ENCODE measurements at regions not wholly inside any gene's neighbourhood (a gene's known extent, or its start where the extent isn't known, plus 50 kb on each side); places are given as distances from the start of the nearest gene placed in this dataset.

- Histone ChIP-seq H3K27me3 (replicated peaks) (no peaks in the 10 kb centered on the region), H3K36me3 (replicated peaks) (no peaks in the 10 kb centered on the region), H3K4me3 (ENCODE audit: low read depth, low read length) (no peak overlapping the region), H3K27ac (no peak overlapping the region)
- in situ Hi-C loops (cut with HindIII; ENCODE audit: low pct_ligation_motif_present, low sequenced_read_pairs): loop anchor here (25.0 kb wide), 1 partner anchor 392 kb away; the partner anchor contains the start of gene FUT8
- TF ChIP-seq CTCF (IDR thresholded peaks at IDR 0.05; ENCODE audit: low read depth, low read length, missing control alignments): no peak
- DNase-seq: no peak
Observed at GRCh38 chr14:65804439-65805112, 392.0 kb downstream of the FUT8 start.

GRCh38 chr14:65805113-65805473, 392.6 kb downstream of the FUT8 start:
- Histone ChIP-seq H3K27me3 (replicated peaks) (no peaks in the 10 kb centered on the region), H3K27ac (no peak overlapping the region), H3K36me3 (replicated peaks) (no peaks in the 10 kb centered on the region), H3K4me3 (ENCODE audit: low read depth, low read length) (no peak overlapping the region)
- TF ChIP-seq CTCF (IDR thresholded peaks at IDR 0.05; ENCODE audit: low read depth, low read length, missing control alignments): no peak
- no peak for DNase-seq
- in situ Hi-C loops (cut with HindIII; ENCODE audit: low pct_ligation_motif_present, low sequenced_read_pairs): loop anchor here (25.0 kb wide), 1 partner anchor 393 kb away; the partner anchor contains the start of gene FUT8

- in situ Hi-C loops (cut with HindIII; ENCODE audit: low pct_ligation_motif_present, low sequenced_read_pairs): loop anchor here (25.0 kb wide), 1 partner anchor 396 kb away; the partner anchor contains the start of gene FUT8
- H3K36me3 ChIP-seq (replicated peaks): no peaks in the 10 kb centered on the region
- no peak overlapping the region for H3K27ac ChIP-seq
- no peaks in the 10 kb centered on the region for H3K27me3 ChIP-seq (replicated peaks)
- no peak for TF ChIP-seq CTCF (IDR thresholded peaks at IDR 0.05; ENCODE audit: low read depth, low read length, missing control alignments)
- no peak for DNase-seq
- H3K4me3 ChIP-seq (ENCODE audit: low read depth, low read length): no peak overlapping the region
Observed at GRCh38 chr14:65808390-65808789, 395.9 kb downstream of the FUT8 start.

- Histone ChIP-seq H3K4me3 (ENCODE audit: low read depth, low read length) (no peak overlapping the region), H3K36me3 (replicated peaks) (no peaks in the 10 kb centered on the region), H3K27me3 (replicated peaks) (no peaks in the 10 kb centered on the region), H3K27ac (no peak overlapping the region)
- in situ Hi-C loops (cut with HindIII; ENCODE audit: low pct_ligation_motif_present, low sequenced_read_pairs): loop anchor here (25.0 kb wide), 1 partner anchor 398 kb away; the partner anchor contains the start of gene FUT8
- TF ChIP-seq CTCF (IDR thresholded peaks at IDR 0.05; ENCODE audit: low read depth, low read length, missing control alignments): no peak
- DNase-seq: no peak
Observed at GRCh38 chr14:65810322-65810721, 397.8 kb downstream of the FUT8 start.

GRCh38 chr14:65813760-65814384, 401.3 kb downstream of the FUT8 start:
- H3K27ac ChIP-seq: no peak overlapping the region

More at GRCh38 chr14:65813760-65814384, 401.3 kb downstream of the FUT8 start:
- no peaks in the 10 kb centered on the region for H3K36me3 ChIP-seq (replicated peaks)
- H3K4me3 ChIP-seq (ENCODE audit: low read depth, low read length): no peak overlapping the region
- in situ Hi-C loops (cut with HindIII; ENCODE audit: low pct_ligation_motif_present, low sequenced_read_pairs): loop anchor here (25.0 kb wide), 1 partner anchor 402 kb away; the partner anchor contains the start of gene FUT8
- no peaks in the 10 kb centered on the region for H3K27me3 ChIP-seq (replicated peaks)
- no peak for DNase-seq
- no peak for TF ChIP-seq CTCF (IDR thresholded peaks at IDR 0.05; ENCODE audit: low read depth, low read length, missing control alignments)

All from brain microvascular endothelial cell (primary cell).